HL-60 (cell line): ENCODE measurements at regions not wholly inside any gene's neighbourhood (a gene's known extent, or its start where the extent isn't known, plus 50 kb on each side); places are given as distances from the start of the nearest gene placed in this dataset.

ENCODE experiments used
- CTCF ChIP-seq: IDR thresholded peaks from one replicate; pipeline ENCODE4 v1.5.1; 2011; ENCODE audit warnings: low read length, control low read depth, inconsistent platforms; ENCODE audit not compliant: insufficient read depth
- GABPA ChIP-seq: IDR thresholded peaks from 2 replicates; pipeline ENCODE4 v1.6.1; 2012; ENCODE audit warnings: low read depth
- POLR2AphosphoS5 ChIP-seq: IDR thresholded peaks from 2 replicates; pipeline ENCODE4 v1.6.1; 2012; ENCODE audit warnings: low read depth
- REST ChIP-seq: IDR thresholded peaks from 2 replicates; pipeline ENCODE4 v1.6.1; 2012; ENCODE audit warnings: low read depth; ENCODE audit not compliant: insufficient replicate concordance
- SPI1 ChIP-seq: IDR thresholded peaks from 2 replicates; pipeline ENCODE4 v1.6.1; 2012; ENCODE audit warnings: low read depth, mild to moderate bottlenecking, borderline replicate concordance

GRCh38 chr18:61164321-61164720 is 168.9 kb upstream of the CDH20 start:
- TF ChIP-seq POLR2AphosphoS5 (no peak), GABPA (no peak), CTCF (no peak), REST (no peak), SPI1 (no peak)
